GM12892 (cell line): ENCODE measurements at regions not wholly inside any gene's neighbourhood (a gene's known extent, or its start where the extent isn't known, plus 50 kb on each side); places are given as distances from the start of the nearest gene placed in this dataset.
"Not testable (repeated sequence)": the region's sequence is repeated elsewhere in the genome, so short reads cannot be mapped to it uniquely, and the experiment has no call there.

Experiments
- DNase-seq: peaks from one replicate; pipeline ENCODE4 v3.0.0; 2011; ENCODE audit not compliant: insufficient read length
- FAIRE-seq: peaks from 2 replicates; lab custom pipeline; 2011; peaks lifted over from hg19 to GRCh38; lab: Jason Lieb, UNC
- POLR2A ChIP-seq: IDR thresholded peaks from 2 replicates; pipeline ENCODE4 v1.6.1; 2011; ENCODE audit warnings: low read depth, low read length, control low read depth
- POLR2AphosphoS5 ChIP-seq: IDR thresholded peaks from 2 replicates; pipeline ENCODE4 v1.6.1; 2011; ENCODE audit warnings: low read depth, low read length, control low read depth
- TAF1 ChIP-seq: IDR thresholded peaks from 2 replicates; pipeline ENCODE4 v1.6.1; 2011; ENCODE audit warnings: low read depth, mild to moderate bottlenecking, control low read depth, low read length, borderline replicate concordance

DNA sequence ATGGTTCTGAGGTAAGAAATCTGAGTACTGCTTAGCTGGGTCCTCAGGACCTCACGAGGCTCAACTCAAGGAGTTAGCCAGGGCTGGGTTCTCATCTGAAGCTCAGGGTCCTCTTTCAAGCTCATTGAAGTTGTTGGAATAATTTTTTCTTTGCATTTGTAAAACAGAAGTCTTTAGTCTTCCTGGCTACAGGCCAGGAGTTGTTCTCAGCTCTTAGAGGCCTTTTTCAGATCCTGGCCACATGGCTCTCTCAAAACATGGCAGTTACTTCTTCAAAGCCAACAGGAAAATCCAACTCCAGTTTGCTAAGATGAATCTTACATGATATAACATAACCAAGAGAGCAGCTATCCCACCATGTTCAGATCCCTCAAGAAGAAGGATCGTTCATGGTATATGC is 92.3 kb upstream of the CHODL start:
- no peak for FAIRE-seq
- DNase-seq: no peak
- no peak for TF ChIP-seq POLR2AphosphoS5
- TF ChIP-seq TAF1: no peak
- TF ChIP-seq POLR2A: no peak

DNA sequence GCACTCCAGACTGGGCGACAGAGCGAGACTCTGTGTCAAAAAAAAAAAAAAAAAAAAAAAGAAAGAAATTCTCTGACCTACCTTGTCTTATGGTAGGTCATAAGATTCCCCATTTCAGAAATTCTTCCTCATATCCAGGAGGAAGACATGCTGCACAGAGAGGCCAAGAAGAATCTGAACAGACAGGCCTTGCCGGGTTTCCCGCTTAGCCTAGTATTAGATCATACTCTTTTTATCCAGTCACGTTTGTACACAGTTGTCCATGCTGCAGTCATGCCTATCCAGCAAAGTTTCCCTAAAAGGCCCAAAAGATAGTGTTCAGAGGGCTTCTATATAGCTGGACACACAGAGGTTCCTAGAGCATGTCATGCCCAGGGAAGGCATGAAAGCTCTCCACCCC is 93.6 kb upstream of the CHODL start:
- no peak for TF ChIP-seq POLR2AphosphoS5
- no peak for TF ChIP-seq TAF1
- TF ChIP-seq POLR2A: no peak
- FAIRE-seq (no peak), DNase-seq (no peak)

DNA sequence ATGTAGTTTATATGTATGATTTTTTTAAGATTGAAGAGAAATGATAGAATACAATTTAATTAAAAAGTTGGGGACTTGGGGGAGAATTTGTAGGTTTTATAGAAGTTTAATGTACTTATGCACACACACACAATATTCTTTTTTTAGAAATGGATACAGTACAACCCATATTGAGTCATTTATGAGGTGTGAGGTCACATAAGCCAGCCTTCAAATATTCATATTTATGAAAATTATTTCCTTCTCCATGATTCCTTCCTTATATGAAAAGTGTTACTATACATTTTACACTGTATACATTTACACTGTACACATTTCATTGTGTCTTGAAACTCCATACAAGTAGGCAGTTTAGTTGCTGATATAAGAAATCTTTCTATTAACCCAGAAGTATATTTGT is 96.2 kb upstream of the CHODL start:
- TF ChIP-seq POLR2AphosphoS5 (no peak), TAF1 (no peak), POLR2A (no peak)
- FAIRE-seq: no peak
- no peak for DNase-seq

DNA sequence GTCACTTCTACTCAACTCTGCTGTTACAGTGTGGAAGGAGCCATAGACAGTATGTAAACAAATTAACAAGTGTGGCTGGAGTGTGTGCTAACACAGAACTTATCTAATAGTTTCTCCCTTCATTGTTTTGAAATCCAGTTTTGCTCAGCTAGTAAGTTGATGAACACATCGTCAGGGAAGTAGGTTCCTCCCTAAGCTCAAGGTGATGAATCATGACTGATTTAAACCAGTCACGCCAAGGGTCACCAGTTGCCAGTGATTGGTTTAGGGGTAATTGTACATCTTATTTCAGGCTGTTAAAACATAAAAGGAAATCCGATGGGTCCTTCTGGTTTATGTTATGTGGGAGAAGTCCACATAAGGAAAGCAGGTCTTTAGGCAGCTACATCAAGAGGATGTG is 97.0 kb upstream of the CHODL start:
- FAIRE-seq (no peak), DNase-seq (no peak)

DNA sequence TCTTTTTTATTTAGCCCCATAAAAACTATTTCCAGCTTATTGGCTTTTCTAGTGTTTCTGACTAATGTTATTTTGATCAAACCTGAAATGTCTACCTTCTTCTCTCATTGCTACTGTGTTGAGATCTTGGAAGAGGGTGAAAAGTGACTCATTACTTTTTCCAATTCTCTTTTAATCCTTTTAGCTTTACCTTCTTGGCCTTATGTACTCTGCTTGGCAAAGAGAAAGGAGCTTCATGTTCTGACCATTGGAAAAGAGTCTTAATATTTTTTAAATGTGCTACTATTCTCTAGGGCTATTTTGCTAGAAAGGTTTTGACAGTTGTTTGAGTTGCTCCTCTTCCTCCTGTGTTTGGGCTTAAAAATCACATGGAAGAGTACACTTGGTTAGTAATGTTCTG is 97.8 kb upstream of the CHODL start:
- DNase-seq: no peak
- TF ChIP-seq TAF1 (no peak), POLR2AphosphoS5 (no peak), POLR2A (no peak)
- no peak for FAIRE-seq

More for the DNA sequence above, 97.0 kb upstream of the CHODL start:
- no peak for TF ChIP-seq POLR2AphosphoS5
- no peak for TF ChIP-seq POLR2A
- TF ChIP-seq TAF1: no peak

DNA sequence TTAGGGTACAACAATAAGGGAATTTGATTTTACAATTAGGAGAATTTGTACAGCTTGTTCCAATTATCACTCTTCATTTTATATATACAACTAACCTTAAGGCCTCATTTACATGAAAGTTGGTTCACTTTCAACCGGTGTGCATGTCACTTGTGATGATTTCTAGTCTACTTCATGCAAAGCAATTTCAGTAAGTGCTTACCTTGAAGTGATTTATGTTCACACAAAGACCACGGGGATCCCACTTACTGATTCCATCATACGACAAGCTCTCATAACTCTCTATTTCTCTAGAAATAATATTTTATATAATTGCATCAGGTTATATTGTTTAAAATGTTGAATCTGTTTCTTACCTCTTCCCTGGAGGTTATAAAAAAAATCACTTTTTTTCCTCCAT is 100.3 kb upstream of the CHODL start:
- no peak for FAIRE-seq
- no peak for DNase-seq
- no peak for TF ChIP-seq TAF1
- TF ChIP-seq POLR2A: no peak
- TF ChIP-seq POLR2AphosphoS5: no peak

DNA sequence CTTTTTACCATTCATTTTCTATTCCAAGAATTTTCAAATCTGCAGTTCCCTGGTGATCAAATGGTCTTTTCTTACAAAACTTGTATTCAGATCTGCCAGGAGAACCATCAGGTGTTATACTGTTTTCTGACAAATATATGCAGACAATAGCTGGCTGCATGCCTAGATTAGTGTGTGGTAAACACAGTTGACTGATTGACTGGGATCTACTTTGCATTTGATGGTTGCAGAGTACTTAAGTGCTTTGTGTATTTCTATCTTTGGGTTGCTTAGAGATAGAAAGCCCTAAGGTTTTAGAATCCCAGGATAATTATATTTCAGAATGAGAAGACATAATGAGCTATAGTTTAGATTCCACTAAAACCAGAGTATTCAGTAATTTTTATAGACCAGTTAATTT is 102.0 kb upstream of the CHODL start:
- DNase-seq: no peak
- no peak for FAIRE-seq
- no peak for TF ChIP-seq POLR2AphosphoS5
- no peak for TF ChIP-seq TAF1
- no peak for TF ChIP-seq POLR2A

DNA sequence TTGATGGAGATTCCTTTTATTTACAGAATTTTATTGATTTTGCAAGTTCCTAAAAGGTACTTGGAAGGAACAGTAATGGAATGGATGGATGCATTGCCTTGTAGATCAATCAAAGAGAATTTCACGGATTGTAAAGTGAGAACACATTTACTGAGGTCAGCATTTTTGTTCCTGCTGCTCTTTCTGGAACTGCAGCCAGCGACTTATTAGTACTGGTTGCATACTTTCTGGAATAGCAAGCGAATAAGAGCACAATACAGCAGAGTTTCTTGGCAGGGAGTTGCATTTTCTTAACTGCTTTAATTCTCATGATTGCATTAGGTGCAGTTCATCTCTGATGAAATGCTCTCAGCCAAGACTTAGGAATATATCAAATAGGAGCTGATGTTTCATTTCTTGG is 106.1 kb upstream of the CHODL start:
- DNase-seq (no peak), FAIRE-seq (no peak)
- TF ChIP-seq POLR2AphosphoS5 (no peak), POLR2A (no peak), TAF1 (no peak)

DNA sequence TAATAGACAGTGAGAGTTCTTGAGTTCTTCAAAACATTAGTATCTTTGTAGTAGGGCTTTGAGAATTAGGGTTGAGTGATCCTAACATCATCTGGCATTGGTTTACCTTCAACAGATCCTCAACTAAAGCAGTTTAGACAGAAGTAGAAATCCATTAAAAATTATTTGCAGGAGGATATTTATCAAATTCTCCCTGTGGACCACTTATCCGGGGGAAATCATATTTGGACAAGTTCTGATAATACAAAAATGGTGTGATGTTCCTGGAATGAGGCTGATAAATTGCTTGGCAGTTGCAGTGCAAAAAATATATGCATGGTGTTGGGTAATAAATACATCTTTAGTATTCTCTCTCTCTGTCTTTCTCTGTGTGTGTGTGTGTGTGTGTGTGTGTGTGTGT is 115.1 kb upstream of the CHODL start:
- TF ChIP-seq TAF1 (no peak), POLR2A (no peak), POLR2AphosphoS5 (no peak)
- DNase-seq (no peak), FAIRE-seq (no peak)

DNA sequence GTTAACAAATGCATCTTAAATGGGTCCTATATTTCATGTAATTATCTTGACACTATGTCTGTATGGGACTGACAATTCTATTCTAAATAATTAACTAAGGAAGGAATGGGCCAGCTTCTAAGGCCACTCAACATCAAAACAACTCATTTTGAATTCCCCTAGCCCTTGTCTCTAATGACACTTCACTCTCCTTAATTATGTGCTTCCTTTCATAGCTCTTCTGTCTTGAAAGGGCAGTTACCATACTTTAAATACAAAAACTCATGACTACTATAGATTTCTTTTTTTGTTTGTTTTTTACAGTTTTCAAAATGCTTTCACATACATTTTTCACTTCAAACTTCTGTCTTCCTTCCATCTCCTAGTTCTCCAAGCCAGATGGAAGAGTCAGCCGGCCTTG is 126.1 kb upstream of the CHODL start:
- DNase-seq (no peak), FAIRE-seq (no peak)
- TF ChIP-seq POLR2AphosphoS5 (no peak), POLR2A (no peak), TAF1 (no peak)

DNA sequence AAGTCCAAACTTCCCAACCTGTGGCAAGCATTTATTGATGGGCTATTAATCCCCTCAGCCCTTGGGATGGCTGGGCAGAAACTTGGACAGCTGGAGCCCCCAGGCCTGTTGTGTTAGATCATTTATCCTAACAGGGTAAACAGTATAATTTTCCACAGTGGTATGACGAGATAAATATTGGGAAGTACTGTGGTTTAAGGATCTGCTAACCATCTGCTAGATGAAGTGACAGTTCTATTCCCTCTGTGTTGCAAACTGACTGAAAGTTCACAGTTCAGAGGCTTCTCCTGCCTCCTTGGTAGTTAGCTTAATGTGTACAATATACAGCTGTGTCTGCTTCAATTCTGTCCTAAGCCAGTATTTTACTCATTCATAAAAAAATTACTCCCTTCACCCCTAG is 127.5 kb upstream of the CHODL start:
- DNase-seq: no peak
- no peak for FAIRE-seq
- no peak for TF ChIP-seq POLR2A

DNA sequence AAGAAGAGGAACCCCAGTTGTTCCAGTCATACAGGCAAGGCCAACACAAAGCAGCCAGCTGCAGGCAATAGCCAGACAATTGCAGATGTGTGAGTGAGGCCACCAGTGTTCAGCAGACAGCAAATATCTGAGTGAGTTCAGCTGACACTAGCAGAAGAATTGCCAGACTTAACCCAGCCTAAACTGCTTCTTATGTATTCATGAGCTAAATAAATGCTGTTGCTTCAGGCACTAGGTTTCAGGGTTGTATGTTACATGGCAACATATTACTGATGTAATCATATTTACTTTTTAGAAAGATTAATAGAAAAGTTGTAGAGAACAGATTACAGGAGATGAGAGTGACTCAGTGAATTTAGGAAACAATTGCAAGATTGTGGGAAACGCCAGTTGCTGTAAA is 129.8 kb upstream of the CHODL start:
- no peak for FAIRE-seq
- DNase-seq: no peak
- TF ChIP-seq POLR2AphosphoS5: no peak

DNA sequence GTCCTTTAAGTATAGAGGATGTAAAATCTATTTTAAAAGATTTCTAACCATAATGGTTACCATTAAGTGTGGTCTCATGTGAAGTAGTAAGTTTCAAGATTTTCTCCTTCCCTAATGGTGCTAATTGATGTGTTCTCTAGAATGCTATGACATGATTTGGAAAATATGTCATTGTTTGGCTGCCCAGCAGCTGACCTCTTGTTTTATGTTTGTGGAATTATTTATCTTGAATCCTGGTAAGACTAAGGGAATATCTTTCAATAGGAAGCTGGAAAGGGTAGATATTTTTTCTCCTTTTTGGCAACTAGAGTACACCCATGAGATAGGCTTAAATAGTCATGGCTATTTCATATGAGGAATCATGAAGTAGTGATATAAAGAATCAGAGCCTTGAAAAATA is 139.8 kb upstream of the CHODL start:
- DNase-seq (no peak), FAIRE-seq (no peak)
- TF ChIP-seq POLR2AphosphoS5 (no peak), POLR2A (no peak), TAF1 (no peak)

DNA sequence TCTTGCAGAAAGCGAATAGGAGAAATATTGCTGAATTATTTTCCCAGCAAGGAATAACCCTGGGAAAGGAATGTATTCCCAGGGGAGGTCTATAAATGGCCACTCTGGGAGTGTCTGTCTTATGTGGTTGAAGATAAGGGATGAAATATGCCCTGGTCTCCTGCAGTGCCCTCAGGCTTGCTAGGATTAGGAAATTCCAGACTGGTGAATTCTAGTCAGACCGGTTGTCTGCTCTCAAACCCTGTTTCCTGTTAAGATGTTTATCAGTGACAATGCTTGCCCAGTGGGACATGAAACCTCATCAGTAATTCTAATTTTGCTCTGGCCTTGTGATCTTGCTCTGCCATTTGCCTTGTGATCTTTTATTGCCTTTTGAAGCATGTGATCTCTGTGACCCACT is 148.2 kb upstream of the CHODL start:
- FAIRE-seq, DNase-seq: not testable (repeated sequence)
